Keratinocyte (primary cell): ENCODE measurements at regions not wholly inside any gene's neighbourhood (a gene's known extent, or its start where the extent isn't known, plus 50 kb on each side); places are given as distances from the start of the nearest gene placed in this dataset.

Source experiments
- DNase-seq: peaks from one replicate; pipeline ENCODE4 v3.0.0-alpha.2; 2011; ENCODE audit warnings: low read depth, missing footprints, low spot score
- FAIRE-seq: peaks from 2 replicates; lab custom pipeline; 2011; peaks lifted over from hg19 to GRCh38; lab: Jason Lieb, UNC
- H2AFZ ChIP-seq: 2 replicates; pipeline ENCODE4 v1.6.0; 2012; ENCODE audit warnings: low read length, control low read depth, inconsistent platforms; ENCODE audit not compliant: control insufficient read depth
- H3K27ac ChIP-seq: 2 replicates; pipeline ENCODE4 v1.5.1; 2011; ENCODE audit warnings: low read length; ENCODE audit not compliant: control insufficient read depth, insufficient read depth
- H3K27me3 ChIP-seq: 3 replicates; pipeline ENCODE4 v1.6.0; 2011; ENCODE audit warnings: low read length; ENCODE audit not compliant: control insufficient read depth, insufficient read depth; ENCODE audit errors: extremely low read depth
- H3K36me3 ChIP-seq, 2 experiments: 2 replicates in 1 of 2; 3 replicates in 1 of 2; pipeline ENCODE4 v1.5.1; 2011; ENCODE audit warnings: low read length in 2 of 2, mild to moderate bottlenecking in 1 of 2; ENCODE audit not compliant: control insufficient read depth in 2 of 2, insufficient read depth in 2 of 2; ENCODE audit errors: extremely low read depth in 1 of 2
- H3K4me1 ChIP-seq: 3 replicates; pipeline ENCODE4 v1.5.1; 2011; ENCODE audit warnings: low read length; ENCODE audit not compliant: control insufficient read depth, insufficient read depth; ENCODE audit errors: extremely low read depth
- H3K4me2 ChIP-seq: 3 replicates; pipeline ENCODE4 v1.6.0; 2011; ENCODE audit warnings: low read depth, low read length; ENCODE audit not compliant: control insufficient read depth, insufficient read depth; ENCODE audit errors: extremely low read depth
- H3K4me3 ChIP-seq, 3 experiments: fragments of 200-600 bp in 1 of 3; sonication (generic) in 1 of 3; 2 replicates in 2 of 3; 3 replicates in 1 of 3; pipeline ENCODE4 v1.5.1; 2011 to 2016; ENCODE audit warnings: low read length in 3 of 3, mild to moderate bottlenecking in 3 of 3, control low read depth in 2 of 3, inconsistent platforms in 1 of 3, low read depth in 1 of 3, mixed read lengths in 1 of 3, mixed run types in 1 of 3, moderate library complexity in 1 of 3; ENCODE audit not compliant: control insufficient read depth in 2 of 3, insufficient read depth in 2 of 3; ENCODE audit errors: extremely low read depth in 1 of 3
- H3K79me2 ChIP-seq: 2 replicates; pipeline ENCODE4 v1.6.0; 2012; ENCODE audit warnings: low read length; ENCODE audit not compliant: control insufficient read depth, insufficient read depth
- H3K9ac ChIP-seq: 3 replicates; pipeline ENCODE4 v1.6.0; 2011; ENCODE audit warnings: low read length; ENCODE audit not compliant: control insufficient read depth, insufficient read depth; ENCODE audit errors: extremely low read depth
- H3K9me1 ChIP-seq: 3 replicates; pipeline ENCODE4 v1.6.0; 2011; ENCODE audit warnings: low read length; ENCODE audit not compliant: control insufficient read depth, insufficient read depth; ENCODE audit errors: extremely low read depth
- H3K9me3 ChIP-seq: 2 replicates; pipeline ENCODE4 v1.5.1; 2012; ENCODE audit warnings: low read depth, low read length; ENCODE audit not compliant: control insufficient read depth
- H4K20me1 ChIP-seq: 3 replicates; pipeline ENCODE4 v1.6.0; 2011; ENCODE audit warnings: low read length; ENCODE audit not compliant: control insufficient read depth, insufficient read depth; ENCODE audit errors: extremely low read depth
- CTCF ChIP-seq, 3 experiments: IDR thresholded peaks in 1 of 3; conservative IDR thresholded peaks in 1 of 3; optimal IDR thresholded peaks in 1 of 3; 2 replicates in 2 of 3; 3 replicates in 1 of 3; pipeline versions ENCODE3 to v1.5.1; 2011; ENCODE audit warnings: low read length in 3 of 3, mild to moderate bottlenecking in 3 of 3, moderate library complexity in 2 of 3, control low read depth in 1 of 3, inconsistent platforms in 1 of 3; ENCODE audit not compliant: insufficient read depth in 2 of 3; ENCODE audit errors: extremely low read depth in 1 of 3
- EZH2 ChIP-seq: IDR thresholded peaks from one replicate; pipeline ENCODE4 v1.6.1; 2012; ENCODE audit warnings: inconsistent platforms, mild to moderate bottlenecking, low read length, moderate library complexity
- dilution Hi-C: fragments of 300-500 bp; cut with MboI; formaldehyde crosslinking; loops from one replicate; pipeline ENCODE4 v1.7.0; 2020; ENCODE audit warnings: low sequenced_read_pairs; ENCODE audit not compliant: extremely low pct_ligation_motif_present

GRCh38 chr22:49565516-49565855, 262.2 kb downstream of the BRD1 start:
- no peak overlapping the region for H3K4me3 ChIP-seq
- no peak for TF ChIP-seq CTCF (optimal IDR thresholded peaks at IDR 0.05 in 1 of 3, IDR thresholded peaks at IDR 0.05 in 1 of 3, conservative IDR thresholded peaks at IDR 0.05 in 1 of 3; ENCODE audit: extremely low read depth in 1 of 3, insufficient read depth in 2 of 3, low read length in 3 of 3)
- TF ChIP-seq EZH2 = no peak
- dilution Hi-C loops = no loop called here
- H3K4me2 ChIP-seq = no peak overlapping the region
- H3K36me3 ChIP-seq = no peaks in the 10 kb centered on the region
- no peaks in the 10 kb centered on the region for H3K4me1 ChIP-seq
- FAIRE-seq = no peak
- H3K9me1 ChIP-seq = no peaks in the 10 kb centered on the region
- H2AFZ ChIP-seq = no peak overlapping the region
- H3K79me2 ChIP-seq = no peaks in the 10 kb centered on the region
- no peaks in the 10 kb centered on the region for H3K27me3 ChIP-seq
- H3K9me3 ChIP-seq = peaks cover 29% of the 10 kb centered on the region
- H3K27ac ChIP-seq = no peak overlapping the region
- H3K9ac ChIP-seq = no peak overlapping the region
- no peaks in the 10 kb centered on the region for H4K20me1 ChIP-seq
- no peak for DNase-seq

- no peaks in the 10 kb centered on the region for H4K20me1 ChIP-seq
- DNase-seq = no peak
- no peaks in the 10 kb centered on the region for H3K4me1 ChIP-seq
- H2AFZ ChIP-seq = no peak overlapping the region
- dilution Hi-C loops = no loop called here
- H3K4me2 ChIP-seq = no peak overlapping the region
- H3K9me3 ChIP-seq = peaks cover 30% of the 10 kb centered on the region
- TF ChIP-seq EZH2 (no peak), CTCF (optimal IDR thresholded peaks at IDR 0.05 in 1 of 3, IDR thresholded peaks at IDR 0.05 in 1 of 3, conservative IDR thresholded peaks at IDR 0.05 in 1 of 3; ENCODE audit: extremely low read depth in 1 of 3, insufficient read depth in 2 of 3, low read length in 3 of 3) (no peak)
- H3K27me3 ChIP-seq = no peaks in the 10 kb centered on the region
- no peak overlapping the region for H3K9ac ChIP-seq
- H3K4me3 ChIP-seq = no peak overlapping the region
- no peak for FAIRE-seq
- H3K79me2 ChIP-seq = no peaks in the 10 kb centered on the region
- H3K9me1 ChIP-seq = no peaks in the 10 kb centered on the region
- no peaks in the 10 kb centered on the region for H3K36me3 ChIP-seq
- H3K27ac ChIP-seq = no peak overlapping the region
Observed at GRCh38 chr22:49564666-49565515, 262.8 kb downstream of the BRD1 start.
